ENCODE measurements at regions not wholly inside any gene's neighbourhood (a gene's known extent, or its start where the extent isn't known, plus 50 kb on each side); places are given as distances from the start of the nearest gene placed in this dataset.

- Histone ChIP-seq H3K36me3 (ENCODE audit: insufficient read depth, low read length) (no peaks in the 10 kb centered on the region), H3K4me2 (ENCODE audit: low read length) (no peak overlapping the region), H3K9me3 (ENCODE audit: insufficient read depth, low read depth, low read length) (no peaks in the 10 kb centered on the region), H2AFZ (ENCODE audit: low read depth, low read length) (no peak overlapping the region), H3K4me3 (ENCODE audit: insufficient read depth, low read depth, low read length) (no peak overlapping the region), H4K20me1 (ENCODE audit: insufficient read depth, low read length) (peaks cover 6% of the 10 kb centered on the region), H3K79me2 (ENCODE audit: insufficient read depth, low read length) (no peaks in the 10 kb centered on the region), H3K9ac (ENCODE audit: low read length) (no peak overlapping the region), H3K27me3 (ENCODE audit: insufficient read depth, low read length) (no peaks in the 10 kb centered on the region), H3K27ac (ENCODE audit: low read depth, low read length) (no peak overlapping the region), H3K4me1 (ENCODE audit: insufficient read depth, low read length) (peaks cover 40% of the 10 kb centered on the region)
- H3K36me3 Mint-ChIP-seq (ENCODE audit: low read depth, unreplicated experiment) = peaks cover 9% of the 10 kb centered on the region
- no peak for TF ChIP-seq EZH2 (IDR thresholded peaks at IDR 0.05; ENCODE audit: insufficient read depth, low read length)
- no peak for TF ChIP-seq CTCF (IDR thresholded peaks at IDR 0.05; ENCODE audit: insufficient read depth, low read depth, low read length)
- no peak overlapping the region for H3K27ac Mint-ChIP-seq (ENCODE audit: unreplicated experiment)
- H3K27me3 Mint-ChIP-seq (ENCODE audit: low read depth, unreplicated experiment) = no peaks in the 10 kb centered on the region
- no peak for FAIRE-seq
- H3K9me3 Mint-ChIP-seq (ENCODE audit: unreplicated experiment) = peaks cover 4% of the 10 kb centered on the region
- DNase-seq (ENCODE audit: low read depth) = no peak
- no peak overlapping the region for H3K4me3 Mint-ChIP-seq (ENCODE audit: unreplicated experiment)
- peaks cover 35% of the 10 kb centered on the region for H3K4me1 Mint-ChIP-seq (ENCODE audit: low read depth, unreplicated experiment)
Observed at GRCh38 chr15:62452026-62452425, 286.9 kb upstream of the C2CD4B start.

- Mint-ChIP-seq H3K4me3 (ENCODE audit: unreplicated experiment) (no peak overlapping the region), H3K36me3 (ENCODE audit: low read depth, unreplicated experiment) (peaks cover 13% of the 10 kb centered on the region), H3K9me3 (ENCODE audit: unreplicated experiment) (peaks cover 4% of the 10 kb centered on the region), H3K27ac (ENCODE audit: unreplicated experiment) (no peak overlapping the region), H3K27me3 (ENCODE audit: low read depth, unreplicated experiment) (no peaks in the 10 kb centered on the region), H3K4me1 (ENCODE audit: low read depth, unreplicated experiment) (peaks cover 41% of the 10 kb centered on the region)
- H3K27me3 ChIP-seq (ENCODE audit: insufficient read depth, low read length) = no peaks in the 10 kb centered on the region
- no peak overlapping the region for H3K4me3 ChIP-seq (ENCODE audit: insufficient read depth, low read depth, low read length)
- TF ChIP-seq EZH2 (IDR thresholded peaks at IDR 0.05; ENCODE audit: insufficient read depth, low read length) = no peak
- no peak for TF ChIP-seq CTCF (IDR thresholded peaks at IDR 0.05; ENCODE audit: insufficient read depth, low read depth, low read length)
- DNase-seq (ENCODE audit: low read depth) = no peak
- H3K4me2 ChIP-seq (ENCODE audit: low read length) = no peak overlapping the region
- H2AFZ ChIP-seq (ENCODE audit: low read depth, low read length) = no peak overlapping the region
- H3K4me1 ChIP-seq (ENCODE audit: insufficient read depth, low read length) = peaks cover 40% of the 10 kb centered on the region
- no peak for FAIRE-seq
- no peak overlapping the region for H3K9ac ChIP-seq (ENCODE audit: low read length)
- H3K36me3 ChIP-seq (ENCODE audit: insufficient read depth, low read length) = no peaks in the 10 kb centered on the region
- H3K79me2 ChIP-seq (ENCODE audit: insufficient read depth, low read length) = no peaks in the 10 kb centered on the region
- no peaks in the 10 kb centered on the region for H3K9me3 ChIP-seq (ENCODE audit: insufficient read depth, low read depth, low read length)
- peaks cover 6% of the 10 kb centered on the region for H4K20me1 ChIP-seq (ENCODE audit: insufficient read depth, low read length)
- H3K27ac ChIP-seq (ENCODE audit: low read depth, low read length) = no peak overlapping the region
Observed at GRCh38 chr15:62452667-62453066, 287.6 kb upstream of the C2CD4B start.

GRCh38 chr15:62453375-62453774 is 288.3 kb upstream of the C2CD4B start:
- FAIRE-seq = no peak
- no peaks in the 10 kb centered on the region for H3K27me3 Mint-ChIP-seq (ENCODE audit: low read depth, unreplicated experiment)
- H3K9me3 Mint-ChIP-seq (ENCODE audit: unreplicated experiment) = peaks cover 4% of the 10 kb centered on the region
- H3K79me2 ChIP-seq (ENCODE audit: insufficient read depth, low read length) = no peaks in the 10 kb centered on the region
- H3K4me3 ChIP-seq (ENCODE audit: insufficient read depth, low read depth, low read length) = no peak overlapping the region
- peak overlapping the region; percentile 76 for H3K4me2 ChIP-seq (ENCODE audit: low read length)
- no peaks in the 10 kb centered on the region for H3K9me3 ChIP-seq (ENCODE audit: insufficient read depth, low read depth, low read length)
- H3K27me3 ChIP-seq (ENCODE audit: insufficient read depth, low read length) = no peaks in the 10 kb centered on the region
- no peak overlapping the region for H3K4me3 Mint-ChIP-seq (ENCODE audit: unreplicated experiment)
- H4K20me1 ChIP-seq (ENCODE audit: insufficient read depth, low read length) = peaks cover 6% of the 10 kb centered on the region
- H3K27ac ChIP-seq (ENCODE audit: low read depth, low read length) = peak overlapping the region; percentile 60
- no peaks in the 10 kb centered on the region for H3K36me3 ChIP-seq (ENCODE audit: insufficient read depth, low read length)
- H2AFZ ChIP-seq (ENCODE audit: low read depth, low read length) = no peak overlapping the region
- H3K27ac Mint-ChIP-seq (ENCODE audit: unreplicated experiment) = no peak overlapping the region
- H3K36me3 Mint-ChIP-seq (ENCODE audit: low read depth, unreplicated experiment) = peaks cover 12% of the 10 kb centered on the region
- TF ChIP-seq CTCF (IDR thresholded peaks at IDR 0.05; ENCODE audit: insufficient read depth, low read depth, low read length) (no peak), EZH2 (IDR thresholded peaks at IDR 0.05; ENCODE audit: insufficient read depth, low read length) (no peak)
- no peak for DNase-seq (ENCODE audit: low read depth)
- H3K4me1 ChIP-seq (ENCODE audit: insufficient read depth, low read length) = peaks cover 40% of the 10 kb centered on the region
- peaks cover 39% of the 10 kb centered on the region for H3K4me1 Mint-ChIP-seq (ENCODE audit: low read depth, unreplicated experiment)
- peak overlapping the region; percentile 57 for H3K9ac ChIP-seq (ENCODE audit: low read length)
